ENCODE measurements at regions not wholly inside any gene's neighbourhood (a gene's known extent, or its start where the extent isn't known, plus 50 kb on each side); places are given as distances from the start of the nearest gene placed in this dataset.

DNA sequence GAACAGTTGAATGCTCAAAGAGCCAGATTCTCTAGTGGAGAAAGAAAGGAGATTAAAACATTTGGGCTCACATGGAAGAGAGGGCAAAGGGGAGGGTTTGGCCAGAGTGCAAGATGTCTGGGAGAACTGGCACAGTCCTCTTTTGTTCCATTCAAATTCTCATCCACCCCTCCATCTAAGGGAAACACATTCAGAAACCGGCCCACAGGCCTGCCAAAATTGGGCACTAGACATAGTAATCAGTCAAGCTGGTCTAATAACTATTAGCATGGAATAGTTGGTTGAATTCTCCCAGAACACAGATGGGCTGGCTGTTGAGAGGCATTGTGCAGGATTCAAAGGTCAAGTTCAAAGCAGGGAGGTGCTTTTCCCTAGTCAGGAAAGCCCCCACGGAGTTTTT, 341.4 kb upstream of the IRAK1BP1 start:
- H3K36me3 Mint-ChIP-seq (ENCODE audit: low read depth): no peaks in the 10 kb centered on the region
- no peaks in the 10 kb centered on the region for H3K9me3 Mint-ChIP-seq
- DNase-seq (no peak), ATAC-seq (ENCODE audit: poor library complexity) (no peak)
- no peaks in the 10 kb centered on the region for H3K4me1 ChIP-seq (ENCODE audit: insufficient read depth, low read length)
- H3K4me3 Mint-ChIP-seq: no peak overlapping the region
- no peaks in the 10 kb centered on the region for H3K27me3 Mint-ChIP-seq
- no peaks in the 10 kb centered on the region for H3K9me3 ChIP-seq (ENCODE audit: control insufficient read depth in 1 of 2, insufficient read depth in 1 of 2, low read length in 2 of 2)
- no peak overlapping the region for H3K4me3 ChIP-seq (ENCODE audit: low read length)
- POLR2A ChIA-PET: no interaction called here
- H3K36me3 ChIP-seq (ENCODE audit: insufficient read depth, low read length): no peaks in the 10 kb centered on the region
- H3K27ac ChIP-seq (ENCODE audit: low read depth in 1 of 2, low read length in 2 of 2): no peak overlapping the region
- intact Hi-C loops (cut with DNase I, micrococcal nuclease): no loop called here
- no peaks in the 10 kb centered on the region for H3K27me3 ChIP-seq (ENCODE audit: control insufficient read depth in 1 of 2, insufficient read depth in 2 of 2, low read length in 2 of 2)
- H3K27ac Mint-ChIP-seq: no peak overlapping the region
- TF ChIP-seq, protein P1, sequence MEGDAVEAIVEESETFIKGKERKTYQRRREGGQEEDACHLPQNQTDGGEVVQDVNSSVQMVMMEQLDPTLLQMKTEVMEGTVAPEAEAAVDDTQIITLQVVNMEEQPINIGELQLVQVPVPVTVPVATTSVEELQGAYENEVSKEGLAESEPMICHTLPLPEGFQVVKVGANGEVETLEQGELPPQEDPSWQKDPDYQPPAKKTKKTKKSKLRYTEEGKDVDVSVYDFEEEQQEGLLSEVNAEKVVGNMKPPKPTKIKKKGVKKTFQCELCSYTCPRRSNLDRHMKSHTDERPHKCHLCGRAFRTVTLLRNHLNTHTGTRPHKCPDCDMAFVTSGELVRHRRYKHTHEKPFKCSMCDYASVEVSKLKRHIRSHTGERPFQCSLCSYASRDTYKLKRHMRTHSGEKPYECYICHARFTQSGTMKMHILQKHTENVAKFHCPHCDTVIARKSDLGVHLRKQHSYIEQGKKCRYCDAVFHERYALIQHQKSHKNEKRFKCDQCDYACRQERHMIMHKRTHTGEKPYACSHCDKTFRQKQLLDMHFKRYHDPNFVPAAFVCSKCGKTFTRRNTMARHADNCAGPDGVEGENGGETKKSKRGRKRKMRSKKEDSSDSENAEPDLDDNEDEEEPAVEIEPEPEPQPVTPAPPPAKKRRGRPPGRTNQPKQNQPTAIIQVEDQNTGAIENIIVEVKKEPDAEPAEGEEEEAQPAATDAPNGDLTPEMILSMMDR (IDR thresholded peaks at IDR 0.05): no peak
- H3K4me1 Mint-ChIP-seq (ENCODE audit: low read depth): no peaks in the 10 kb centered on the region
- CTCF ChIA-PET: no interaction called here

DNA sequence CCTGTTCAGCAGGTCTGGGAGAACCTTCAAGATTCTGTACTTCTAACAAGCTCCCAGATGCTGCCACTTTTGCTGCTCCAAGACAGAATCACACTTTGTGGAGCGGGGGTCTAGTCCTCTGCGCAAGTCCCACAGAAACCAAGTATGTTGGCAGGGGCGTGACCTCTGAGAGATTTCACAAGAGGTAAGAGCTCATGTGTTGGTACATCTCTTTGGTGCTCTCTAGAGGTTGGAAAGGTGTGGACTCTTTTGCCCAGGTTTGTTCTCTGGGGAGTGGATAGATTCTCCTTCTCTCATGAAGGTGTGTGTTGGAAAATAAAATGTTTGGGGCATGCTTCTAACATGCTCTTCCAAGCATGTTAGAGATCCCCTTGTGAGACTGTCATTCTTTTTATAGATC, 340.9 kb upstream of the IRAK1BP1 start:
- Histone ChIP-seq H3K4me3 (ENCODE audit: low read length) (no peak overlapping the region), H3K27ac (ENCODE audit: low read depth in 1 of 2, low read length in 2 of 2) (no peak overlapping the region), H3K9me3 (ENCODE audit: control insufficient read depth in 1 of 2, insufficient read depth in 1 of 2, low read length in 2 of 2) (no peaks in the 10 kb centered on the region), H3K36me3 (ENCODE audit: insufficient read depth, low read length) (no peaks in the 10 kb centered on the region), H3K4me1 (ENCODE audit: insufficient read depth, low read length) (no peaks in the 10 kb centered on the region), H3K27me3 (ENCODE audit: control insufficient read depth in 1 of 2, insufficient read depth in 2 of 2, low read length in 2 of 2) (no peaks in the 10 kb centered on the region)
- intact Hi-C loops (cut with DNase I, micrococcal nuclease): no loop called here
- no peaks in the 10 kb centered on the region for H3K36me3 Mint-ChIP-seq (ENCODE audit: low read depth)
- H3K4me1 Mint-ChIP-seq (ENCODE audit: low read depth): no peaks in the 10 kb centered on the region
- H3K4me3 Mint-ChIP-seq: no peak overlapping the region
- TF ChIP-seq, protein P1 (IDR thresholded peaks at IDR 0.05): no peak
- DNase-seq: no peak
- POLR2A ChIA-PET: no interaction called here
- CTCF ChIA-PET: no interaction called here
- no peaks in the 10 kb centered on the region for H3K27me3 Mint-ChIP-seq
- ATAC-seq (ENCODE audit: poor library complexity): no peak
- H3K27ac Mint-ChIP-seq: no peak overlapping the region
- H3K9me3 Mint-ChIP-seq: no peaks in the 10 kb centered on the region

DNA sequence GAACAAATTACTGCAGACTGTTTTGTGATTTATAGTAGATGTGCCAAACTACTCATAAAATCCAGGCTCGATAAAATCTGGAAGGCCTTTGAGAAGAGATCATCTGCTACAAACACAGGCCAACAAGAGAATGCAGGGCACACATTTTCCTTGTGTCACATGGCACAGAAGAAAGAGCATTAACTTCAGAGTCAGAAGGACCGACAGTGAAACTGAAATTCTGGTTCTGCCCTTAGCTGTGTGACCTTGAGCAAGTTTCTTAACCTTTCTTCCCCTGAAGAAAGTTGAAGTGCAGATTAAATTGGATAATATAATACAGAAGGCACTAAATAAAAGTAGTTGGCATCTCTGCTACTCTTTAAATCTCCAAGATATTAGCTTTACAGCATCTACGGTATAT, 338.4 kb upstream of the IRAK1BP1 start:
- Histone ChIP-seq H3K4me1 (ENCODE audit: insufficient read depth, low read length) (no peaks in the 10 kb centered on the region), H3K9me3 (ENCODE audit: control insufficient read depth in 1 of 2, insufficient read depth in 1 of 2, low read length in 2 of 2) (no peaks in the 10 kb centered on the region), H3K4me3 (ENCODE audit: low read length) (no peak overlapping the region), H3K36me3 (ENCODE audit: insufficient read depth, low read length) (no peaks in the 10 kb centered on the region), H3K27ac (ENCODE audit: low read depth in 1 of 2, low read length in 2 of 2) (no peak overlapping the region), H3K27me3 (ENCODE audit: control insufficient read depth in 1 of 2, insufficient read depth in 2 of 2, low read length in 2 of 2) (no peaks in the 10 kb centered on the region)
- DNase-seq (no peak), ATAC-seq (ENCODE audit: poor library complexity) (no peak)
- ChIA-PET POLR2A (no interaction called here), CTCF (no interaction called here)
- Mint-ChIP-seq H3K36me3 (ENCODE audit: low read depth) (no peaks in the 10 kb centered on the region), H3K9me3 (no peaks in the 10 kb centered on the region), H3K4me1 (ENCODE audit: low read depth) (no peaks in the 10 kb centered on the region), H3K27me3 (no peaks in the 10 kb centered on the region), H3K27ac (no peak overlapping the region), H3K4me3 (no peak overlapping the region)
- TF ChIP-seq, protein P1 (IDR thresholded peaks at IDR 0.05): no peak
- intact Hi-C loops (cut with DNase I, micrococcal nuclease): no loop called here

Data from CD4-positive, alpha-beta T cell (primary cell).